ENCODE measurements at regions not wholly inside any gene's neighbourhood (a gene's known extent, or its start where the extent isn't known, plus 50 kb on each side); places are given as distances from the start of the nearest gene placed in this dataset.

- Histone ChIP-seq H3K4me1 (ENCODE audit: insufficient read depth, low read length) (no peaks in the 10 kb centered on the region), H3K36me3 (ENCODE audit: insufficient read depth, low read length) (no peaks in the 10 kb centered on the region)
Observed at GRCh38 chr2:59583173-59583765, 970.2 kb downstream of the BCL11A start.

GRCh38 chr2:59578349-59578748 is 975.1 kb downstream of the BCL11A start:
- Histone ChIP-seq H3K9me3 (ENCODE audit: low read length) (no peaks in the 10 kb centered on the region), H3K4me1 (ENCODE audit: insufficient read depth, low read length) (no peaks in the 10 kb centered on the region), H3K9ac (ENCODE audit: low read length) (no peak overlapping the region), H3K27ac (ENCODE audit: low read depth, low read length) (no peak overlapping the region), H3K27me3 (ENCODE audit: control insufficient read depth in 1 of 2, insufficient read depth in 2 of 2, low read length in 2 of 2) (no peaks in the 10 kb centered on the region), H3K4me3 (ENCODE audit: low read depth in 1 of 2, low read length in 2 of 2) (no peak overlapping the region), H3K36me3 (ENCODE audit: insufficient read depth, low read length) (no peaks in the 10 kb centered on the region)

More at GRCh38 chr2:59583173-59583765, 970.2 kb downstream of the BCL11A start:
- Histone ChIP-seq H3K27ac (ENCODE audit: low read depth, low read length) (no peak overlapping the region), H3K9ac (ENCODE audit: low read length) (no peak overlapping the region), H3K27me3 (ENCODE audit: control insufficient read depth in 1 of 2, insufficient read depth in 2 of 2, low read length in 2 of 2) (no peaks in the 10 kb centered on the region), H3K9me3 (ENCODE audit: low read length) (no peaks in the 10 kb centered on the region), H3K4me3 (ENCODE audit: low read depth in 1 of 2, low read length in 2 of 2) (no peak overlapping the region)

GRCh38 chr2:59575191-59575590 is 978.3 kb downstream of the BCL11A start:
- H3K4me1 ChIP-seq (ENCODE audit: insufficient read depth, low read length) = peaks cover 4% of the 10 kb centered on the region
- no peaks in the 10 kb centered on the region for H3K27me3 ChIP-seq (ENCODE audit: control insufficient read depth in 1 of 2, insufficient read depth in 2 of 2, low read length in 2 of 2)
- no peak overlapping the region for H3K27ac ChIP-seq (ENCODE audit: low read depth, low read length)
- no peaks in the 10 kb centered on the region for H3K9me3 ChIP-seq (ENCODE audit: low read length)
- H3K9ac ChIP-seq (ENCODE audit: low read length) = no peak overlapping the region
- H3K4me3 ChIP-seq (ENCODE audit: low read depth in 1 of 2, low read length in 2 of 2) = no peak overlapping the region
- no peaks in the 10 kb centered on the region for H3K36me3 ChIP-seq (ENCODE audit: insufficient read depth, low read length)

- no peak overlapping the region for H3K27ac ChIP-seq (ENCODE audit: low read depth, low read length)
- H3K4me1 ChIP-seq (ENCODE audit: insufficient read depth, low read length) = peaks cover 4% of the 10 kb centered on the region
- no peaks in the 10 kb centered on the region for H3K36me3 ChIP-seq (ENCODE audit: insufficient read depth, low read length)
- no peak overlapping the region for H3K4me3 ChIP-seq (ENCODE audit: low read depth in 1 of 2, low read length in 2 of 2)
- no peaks in the 10 kb centered on the region for H3K9me3 ChIP-seq (ENCODE audit: low read length)
- no peak overlapping the region for H3K9ac ChIP-seq (ENCODE audit: low read length)
- H3K27me3 ChIP-seq (ENCODE audit: control insufficient read depth in 1 of 2, insufficient read depth in 2 of 2, low read length in 2 of 2) = no peaks in the 10 kb centered on the region
Observed at GRCh38 chr2:59572227-59572626, 981.2 kb downstream of the BCL11A start.

- Histone ChIP-seq H3K4me1 (ENCODE audit: insufficient read depth, low read length) (peaks cover 4% of the 10 kb centered on the region), H3K9ac (ENCODE audit: low read length) (no peak overlapping the region), H3K27ac (ENCODE audit: low read depth, low read length) (no peak overlapping the region), H3K36me3 (ENCODE audit: insufficient read depth, low read length) (no peaks in the 10 kb centered on the region), H3K9me3 (ENCODE audit: low read length) (no peaks in the 10 kb centered on the region), H3K4me3 (ENCODE audit: low read depth in 1 of 2, low read length in 2 of 2) (no peak overlapping the region), H3K27me3 (ENCODE audit: control insufficient read depth in 1 of 2, insufficient read depth in 2 of 2, low read length in 2 of 2) (no peaks in the 10 kb centered on the region)
Observed at GRCh38 chr2:59570818-59571217, 982.6 kb downstream of the BCL11A start.

GRCh38 chr2:59569124-59569523 is 984.3 kb downstream of the BCL11A start:
- Histone ChIP-seq H3K27ac (ENCODE audit: low read depth, low read length) (no peak overlapping the region), H3K4me1 (ENCODE audit: insufficient read depth, low read length) (peaks cover 4% of the 10 kb centered on the region), H3K27me3 (ENCODE audit: control insufficient read depth in 1 of 2, insufficient read depth in 2 of 2, low read length in 2 of 2) (no peaks in the 10 kb centered on the region), H3K9me3 (ENCODE audit: low read length) (no peaks in the 10 kb centered on the region), H3K9ac (ENCODE audit: low read length) (no peak overlapping the region), H3K36me3 (ENCODE audit: insufficient read depth, low read length) (no peaks in the 10 kb centered on the region), H3K4me3 (ENCODE audit: low read depth in 1 of 2, low read length in 2 of 2) (no peak overlapping the region)

GRCh38 chr2:59568461-59568860 is 985.0 kb downstream of the BCL11A start:
- peaks cover 4% of the 10 kb centered on the region for H3K4me1 ChIP-seq (ENCODE audit: insufficient read depth, low read length)
- no peaks in the 10 kb centered on the region for H3K9me3 ChIP-seq (ENCODE audit: low read length)
- no peaks in the 10 kb centered on the region for H3K36me3 ChIP-seq (ENCODE audit: insufficient read depth, low read length)
- H3K9ac ChIP-seq (ENCODE audit: low read length) = no peak overlapping the region
- no peaks in the 10 kb centered on the region for H3K27me3 ChIP-seq (ENCODE audit: control insufficient read depth in 1 of 2, insufficient read depth in 2 of 2, low read length in 2 of 2)
- no peak overlapping the region for H3K27ac ChIP-seq (ENCODE audit: low read depth, low read length)
- H3K4me3 ChIP-seq (ENCODE audit: low read depth in 1 of 2, low read length in 2 of 2) = no peak overlapping the region

GRCh38 chr2:59567151-59567550 is 986.3 kb downstream of the BCL11A start:
- no peak overlapping the region for H3K9ac ChIP-seq (ENCODE audit: low read length)
- no peaks in the 10 kb centered on the region for H3K27me3 ChIP-seq (ENCODE audit: control insufficient read depth in 1 of 2, insufficient read depth in 2 of 2, low read length in 2 of 2)
- no peak overlapping the region for H3K27ac ChIP-seq (ENCODE audit: low read depth, low read length)
- no peak overlapping the region for H3K4me3 ChIP-seq (ENCODE audit: low read depth in 1 of 2, low read length in 2 of 2)
- peaks cover 4% of the 10 kb centered on the region for H3K4me1 ChIP-seq (ENCODE audit: insufficient read depth, low read length)
- no peaks in the 10 kb centered on the region for H3K9me3 ChIP-seq (ENCODE audit: low read length)
- H3K36me3 ChIP-seq (ENCODE audit: insufficient read depth, low read length) = no peaks in the 10 kb centered on the region

GRCh38 chr2:59566739-59567138 is 986.7 kb downstream of the BCL11A start:
- no peak overlapping the region for H3K27ac ChIP-seq (ENCODE audit: low read depth, low read length)
- H3K36me3 ChIP-seq (ENCODE audit: insufficient read depth, low read length) = no peaks in the 10 kb centered on the region
- no peak overlapping the region for H3K9ac ChIP-seq (ENCODE audit: low read length)
- H3K4me3 ChIP-seq (ENCODE audit: low read depth in 1 of 2, low read length in 2 of 2) = no peak overlapping the region
- no peaks in the 10 kb centered on the region for H3K9me3 ChIP-seq (ENCODE audit: low read length)
- peaks cover 4% of the 10 kb centered on the region for H3K4me1 ChIP-seq (ENCODE audit: insufficient read depth, low read length)
- no peaks in the 10 kb centered on the region for H3K27me3 ChIP-seq (ENCODE audit: control insufficient read depth in 1 of 2, insufficient read depth in 2 of 2, low read length in 2 of 2)

- Histone ChIP-seq H3K27me3 (ENCODE audit: control insufficient read depth in 1 of 2, insufficient read depth in 2 of 2, low read length in 2 of 2) (no peaks in the 10 kb centered on the region), H3K36me3 (ENCODE audit: insufficient read depth, low read length) (no peaks in the 10 kb centered on the region), H3K27ac (ENCODE audit: low read depth, low read length) (no peak overlapping the region), H3K9ac (ENCODE audit: low read length) (no peak overlapping the region), H3K4me1 (ENCODE audit: insufficient read depth, low read length) (no peaks in the 10 kb centered on the region), H3K9me3 (ENCODE audit: low read length) (no peaks in the 10 kb centered on the region), H3K4me3 (ENCODE audit: low read depth in 1 of 2, low read length in 2 of 2) (no peak overlapping the region)
Observed at GRCh38 chr2:59561281-59561680, 992.2 kb downstream of the BCL11A start.

- no peaks in the 10 kb centered on the region for H3K4me1 ChIP-seq (ENCODE audit: insufficient read depth, low read length)
- H3K4me3 ChIP-seq (ENCODE audit: low read depth in 1 of 2, low read length in 2 of 2) = no peak overlapping the region
- no peak overlapping the region for H3K27ac ChIP-seq (ENCODE audit: low read depth, low read length)
- no peaks in the 10 kb centered on the region for H3K9me3 ChIP-seq (ENCODE audit: low read length)
- no peaks in the 10 kb centered on the region for H3K36me3 ChIP-seq (ENCODE audit: insufficient read depth, low read length)
- H3K9ac ChIP-seq (ENCODE audit: low read length) = no peak overlapping the region
- H3K27me3 ChIP-seq (ENCODE audit: control insufficient read depth in 1 of 2, insufficient read depth in 2 of 2, low read length in 2 of 2) = no peaks in the 10 kb centered on the region
Observed at GRCh38 chr2:59560769-59561168, 992.7 kb downstream of the BCL11A start.

- H3K27ac ChIP-seq (ENCODE audit: low read depth, low read length) = no peak overlapping the region
- no peaks in the 10 kb centered on the region for H3K36me3 ChIP-seq (ENCODE audit: insufficient read depth, low read length)
- no peak overlapping the region for H3K4me3 ChIP-seq (ENCODE audit: low read depth in 1 of 2, low read length in 2 of 2)
- H3K27me3 ChIP-seq (ENCODE audit: control insufficient read depth in 1 of 2, insufficient read depth in 2 of 2, low read length in 2 of 2) = no peaks in the 10 kb centered on the region
- no peak overlapping the region for H3K9ac ChIP-seq (ENCODE audit: low read length)
- no peaks in the 10 kb centered on the region for H3K4me1 ChIP-seq (ENCODE audit: insufficient read depth, low read length)
- no peaks in the 10 kb centered on the region for H3K9me3 ChIP-seq (ENCODE audit: low read length)
Observed at GRCh38 chr2:59540864-59541263, 1012.6 kb downstream of the BCL11A start.

Data from muscle layer of colon (tissue), 2 donors.